ENCODE measurements at regions not wholly inside any gene's neighbourhood (a gene's known extent, or its start where the extent isn't known, plus 50 kb on each side); places are given as distances from the start of the nearest gene placed in this dataset.

DNA sequence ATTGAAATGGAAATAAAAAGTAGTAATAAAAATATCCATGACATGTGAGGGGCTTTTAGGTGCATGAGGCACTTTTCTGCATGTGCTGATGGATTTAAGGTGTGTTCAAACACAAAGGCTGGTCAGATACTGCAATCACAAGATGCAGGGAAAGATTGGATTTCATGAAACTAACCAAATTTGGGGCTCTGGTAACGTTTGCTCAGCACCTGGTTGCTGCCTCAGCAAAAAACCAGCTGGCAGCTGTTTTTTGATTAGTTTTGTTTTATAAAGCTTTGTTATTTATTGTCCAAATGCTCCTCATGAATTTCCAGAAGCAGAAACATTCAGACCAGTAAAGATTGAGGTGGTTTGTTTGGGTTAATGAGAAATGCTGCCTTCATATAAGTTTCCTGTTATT, 195.7 kb upstream of the NRG3 start:
- TF ChIP-seq, protein P1, sequence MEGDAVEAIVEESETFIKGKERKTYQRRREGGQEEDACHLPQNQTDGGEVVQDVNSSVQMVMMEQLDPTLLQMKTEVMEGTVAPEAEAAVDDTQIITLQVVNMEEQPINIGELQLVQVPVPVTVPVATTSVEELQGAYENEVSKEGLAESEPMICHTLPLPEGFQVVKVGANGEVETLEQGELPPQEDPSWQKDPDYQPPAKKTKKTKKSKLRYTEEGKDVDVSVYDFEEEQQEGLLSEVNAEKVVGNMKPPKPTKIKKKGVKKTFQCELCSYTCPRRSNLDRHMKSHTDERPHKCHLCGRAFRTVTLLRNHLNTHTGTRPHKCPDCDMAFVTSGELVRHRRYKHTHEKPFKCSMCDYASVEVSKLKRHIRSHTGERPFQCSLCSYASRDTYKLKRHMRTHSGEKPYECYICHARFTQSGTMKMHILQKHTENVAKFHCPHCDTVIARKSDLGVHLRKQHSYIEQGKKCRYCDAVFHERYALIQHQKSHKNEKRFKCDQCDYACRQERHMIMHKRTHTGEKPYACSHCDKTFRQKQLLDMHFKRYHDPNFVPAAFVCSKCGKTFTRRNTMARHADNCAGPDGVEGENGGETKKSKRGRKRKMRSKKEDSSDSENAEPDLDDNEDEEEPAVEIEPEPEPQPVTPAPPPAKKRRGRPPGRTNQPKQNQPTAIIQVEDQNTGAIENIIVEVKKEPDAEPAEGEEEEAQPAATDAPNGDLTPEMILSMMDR (IDR thresholded peaks at IDR 0.05 in 4 of 5, conservative IDR thresholded peaks at IDR 0.05 in 1 of 5), result no peak
- TF ChIP-seq POLR2A (IDR thresholded peaks at IDR 0.05), result no peak
